Astrocyte (in vitro differentiated cells and primary cell): ENCODE measurements at regions not wholly inside any gene's neighbourhood (a gene's known extent, or its start where the extent isn't known, plus 50 kb on each side); places are given as distances from the start of the nearest gene placed in this dataset.

ENCODE experiments used
- DNase-seq: peaks from one replicate; pipeline ENCODE4 v3.0.0-alpha.2; 2010; ENCODE audit warnings: low read depth
- FAIRE-seq: peaks from 2 replicates; lab custom pipeline; 2011; peaks lifted over from hg19 to GRCh38; lab: Jason Lieb, UNC
- H2AFZ ChIP-seq: 2 replicates; pipeline ENCODE4 v1.6.0; 2012; ENCODE audit warnings: low read depth, low read length, inconsistent platforms
- H3K27ac ChIP-seq: 2 replicates; pipeline ENCODE4 v1.5.1; 2011; ENCODE audit warnings: low read depth, low read length, inconsistent platforms
- H3K27me3 ChIP-seq: 2 replicates; pipeline ENCODE4 v1.6.0; 2011; ENCODE audit warnings: low read length, inconsistent platforms; ENCODE audit not compliant: insufficient read depth
- H3K36me3 ChIP-seq: 2 replicates; pipeline ENCODE4 v1.5.1; 2011; ENCODE audit warnings: low read length, inconsistent platforms; ENCODE audit not compliant: insufficient read depth
- H3K4me1 ChIP-seq: 2 replicates; pipeline ENCODE4 v1.5.1; 2011; ENCODE audit warnings: low read length, inconsistent platforms; ENCODE audit not compliant: insufficient read depth
- H3K4me2 ChIP-seq: 2 replicates; pipeline ENCODE4 v1.6.0; 2012; ENCODE audit warnings: low read length, inconsistent platforms
- H3K4me3 ChIP-seq: 2 replicates; pipeline ENCODE4 v1.5.1; 2011; ENCODE audit warnings: low read depth, mild to moderate bottlenecking, low read length, inconsistent platforms; ENCODE audit not compliant: insufficient read depth
- H3K79me2 ChIP-seq: 2 replicates; pipeline ENCODE4 v1.6.0; 2012; ENCODE audit warnings: mild to moderate bottlenecking, low read length, inconsistent platforms; ENCODE audit not compliant: insufficient read depth
- H3K9ac ChIP-seq: 2 replicates; pipeline ENCODE4 v1.6.0; 2012; ENCODE audit warnings: mild to moderate bottlenecking, low read length, inconsistent platforms
- H3K9me3 ChIP-seq: 2 replicates; pipeline ENCODE4 v1.5.1; 2012; ENCODE audit warnings: low read depth, mild to moderate bottlenecking, low read length, inconsistent platforms; ENCODE audit not compliant: insufficient read depth
- H4K20me1 ChIP-seq: 2 replicates; pipeline ENCODE4 v1.6.0; 2012; ENCODE audit warnings: low read length, inconsistent platforms; ENCODE audit not compliant: insufficient read depth
- H3K27ac Mint-ChIP-seq: one replicate; pipeline ENCODE4 v1.8.0; 2021; ENCODE audit warnings: mild to moderate bottlenecking, mixed read lengths; ENCODE audit not compliant: unreplicated experiment
- H3K27me3 Mint-ChIP-seq: one replicate; pipeline ENCODE4 v1.8.0; 2021; ENCODE audit warnings: low read depth, mixed read lengths; ENCODE audit not compliant: unreplicated experiment
- H3K36me3 Mint-ChIP-seq: one replicate; pipeline ENCODE4 v1.8.0; 2021; ENCODE audit warnings: low read depth, mixed read lengths; ENCODE audit not compliant: unreplicated experiment
- H3K4me1 Mint-ChIP-seq: one replicate; pipeline ENCODE4 v1.8.0; 2021; ENCODE audit warnings: low read depth, mixed read lengths; ENCODE audit not compliant: unreplicated experiment
- H3K4me3 Mint-ChIP-seq: one replicate; pipeline ENCODE4 v1.8.0; 2021; ENCODE audit warnings: mild to moderate bottlenecking, moderate library complexity, mixed read lengths; ENCODE audit not compliant: unreplicated experiment
- H3K9me3 Mint-ChIP-seq: one replicate; pipeline ENCODE4 v1.8.0; 2021; ENCODE audit warnings: mild to moderate bottlenecking, mixed read lengths; ENCODE audit not compliant: unreplicated experiment
- EZH2 ChIP-seq: IDR thresholded peaks from 2 replicates; pipeline ENCODE4 v1.6.1; 2012; ENCODE audit warnings: mild to moderate bottlenecking, low read length, inconsistent platforms; ENCODE audit not compliant: insufficient read depth
- TF ChIP-seq, protein P1 (sequence below): IDR thresholded peaks from 2 replicates; pipeline ENCODE4 v1.5.1; 2011; ENCODE audit warnings: low read depth, mild to moderate bottlenecking, inconsistent platforms, low read length, moderate library complexity; ENCODE audit not compliant: insufficient read depth

DNA sequence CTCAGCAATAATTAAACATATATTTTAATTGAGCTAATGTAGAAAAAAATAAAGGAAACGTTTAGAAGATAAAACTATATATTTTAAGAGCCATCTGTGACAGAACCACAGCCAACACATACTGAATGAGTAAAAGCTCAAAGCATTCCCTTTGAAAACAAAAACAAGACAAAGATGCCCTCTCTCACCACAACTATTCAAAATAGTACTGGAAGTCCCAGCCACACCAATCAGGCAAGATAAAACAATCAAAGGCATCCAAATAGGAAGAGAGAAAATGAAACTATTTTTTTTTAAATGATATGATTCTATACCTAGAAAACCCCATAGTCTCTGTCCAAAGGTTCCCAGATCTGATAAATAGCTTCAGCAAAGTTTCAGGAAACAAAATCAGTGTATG, 262.0 kb downstream of the HTR1A start:
- Histone ChIP-seq H3K27ac (no peak overlapping the region), H3K4me3 (no peak overlapping the region), H3K79me2 (no peaks in the 10 kb centered on the region), H3K36me3 (no peaks in the 10 kb centered on the region), H3K4me2 (no peak overlapping the region), H3K27me3 (no peaks in the 10 kb centered on the region), H2AFZ (no peak overlapping the region), H4K20me1 (no peaks in the 10 kb centered on the region), H3K9ac (no peak overlapping the region), H3K4me1 (no peaks in the 10 kb centered on the region), H3K9me3 (no peaks in the 10 kb centered on the region)
- no peaks in the 10 kb centered on the region for H3K36me3 Mint-ChIP-seq
- H3K9me3 Mint-ChIP-seq = peaks cover 2% of the 10 kb centered on the region
- TF ChIP-seq EZH2 = no peak
- TF ChIP-seq, protein P1, sequence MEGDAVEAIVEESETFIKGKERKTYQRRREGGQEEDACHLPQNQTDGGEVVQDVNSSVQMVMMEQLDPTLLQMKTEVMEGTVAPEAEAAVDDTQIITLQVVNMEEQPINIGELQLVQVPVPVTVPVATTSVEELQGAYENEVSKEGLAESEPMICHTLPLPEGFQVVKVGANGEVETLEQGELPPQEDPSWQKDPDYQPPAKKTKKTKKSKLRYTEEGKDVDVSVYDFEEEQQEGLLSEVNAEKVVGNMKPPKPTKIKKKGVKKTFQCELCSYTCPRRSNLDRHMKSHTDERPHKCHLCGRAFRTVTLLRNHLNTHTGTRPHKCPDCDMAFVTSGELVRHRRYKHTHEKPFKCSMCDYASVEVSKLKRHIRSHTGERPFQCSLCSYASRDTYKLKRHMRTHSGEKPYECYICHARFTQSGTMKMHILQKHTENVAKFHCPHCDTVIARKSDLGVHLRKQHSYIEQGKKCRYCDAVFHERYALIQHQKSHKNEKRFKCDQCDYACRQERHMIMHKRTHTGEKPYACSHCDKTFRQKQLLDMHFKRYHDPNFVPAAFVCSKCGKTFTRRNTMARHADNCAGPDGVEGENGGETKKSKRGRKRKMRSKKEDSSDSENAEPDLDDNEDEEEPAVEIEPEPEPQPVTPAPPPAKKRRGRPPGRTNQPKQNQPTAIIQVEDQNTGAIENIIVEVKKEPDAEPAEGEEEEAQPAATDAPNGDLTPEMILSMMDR = no peak
- H3K27ac Mint-ChIP-seq = no peak overlapping the region
- no peak for FAIRE-seq
- no peak for DNase-seq
- H3K27me3 Mint-ChIP-seq = no peaks in the 10 kb centered on the region
- H3K4me1 Mint-ChIP-seq = peaks cover 5% of the 10 kb centered on the region
- H3K4me3 Mint-ChIP-seq = no peak overlapping the region

DNA sequence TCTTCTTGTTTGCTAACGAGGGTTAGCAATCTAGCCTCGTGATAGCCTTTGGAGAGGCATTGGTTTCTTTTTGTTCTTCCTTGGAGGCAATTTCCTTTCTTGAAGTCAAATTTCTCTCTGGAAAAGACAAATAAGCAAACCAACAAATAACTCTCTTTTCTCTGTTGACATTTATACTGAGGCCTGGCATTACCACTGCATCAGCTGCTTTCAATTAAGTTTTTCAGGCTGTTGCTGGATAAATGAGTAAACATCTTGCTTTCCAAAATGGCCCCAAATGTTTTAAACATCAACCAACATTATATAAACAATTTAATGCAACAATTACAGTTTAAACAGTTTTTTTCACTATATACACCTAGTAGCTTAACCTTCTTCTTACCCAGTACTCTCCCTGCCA, 264.4 kb downstream of the HTR1A start:
- Histone ChIP-seq H3K36me3 (no peaks in the 10 kb centered on the region), H3K79me2 (no peaks in the 10 kb centered on the region), H3K27ac (no peak overlapping the region), H3K4me1 (no peaks in the 10 kb centered on the region), H3K9me3 (no peaks in the 10 kb centered on the region), H3K4me2 (no peak overlapping the region), H4K20me1 (no peaks in the 10 kb centered on the region), H2AFZ (no peak overlapping the region), H3K27me3 (no peaks in the 10 kb centered on the region), H3K4me3 (no peak overlapping the region), H3K9ac (no peak overlapping the region)
- H3K4me3 Mint-ChIP-seq = no peak overlapping the region
- H3K36me3 Mint-ChIP-seq = no peaks in the 10 kb centered on the region
- no peak overlapping the region for H3K27ac Mint-ChIP-seq
- peaks cover 5% of the 10 kb centered on the region for H3K4me1 Mint-ChIP-seq
- no peaks in the 10 kb centered on the region for H3K27me3 Mint-ChIP-seq
- DNase-seq = no peak
- FAIRE-seq = no peak
- TF ChIP-seq, protein P1 = no peak
- no peak for TF ChIP-seq EZH2
- peaks cover 2% of the 10 kb centered on the region for H3K9me3 Mint-ChIP-seq

DNA sequence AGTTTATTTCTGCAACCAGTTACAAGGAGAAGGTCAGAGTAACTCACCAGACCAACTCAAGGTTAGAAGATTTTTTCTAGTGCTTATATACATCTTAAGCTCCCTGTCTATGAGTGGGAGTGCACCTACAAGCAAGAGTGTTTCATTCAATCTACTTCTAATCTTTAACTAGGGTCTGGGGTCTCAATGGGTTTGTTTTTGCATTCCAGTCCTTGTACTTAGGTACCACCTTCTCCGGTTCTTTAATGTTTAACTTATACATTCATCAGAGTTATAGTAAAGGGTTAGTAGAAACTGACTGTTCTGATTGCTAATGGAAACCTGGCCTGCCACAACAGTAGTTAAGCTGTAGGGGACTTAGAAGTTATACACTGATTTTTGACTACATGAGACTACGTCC, 271.7 kb downstream of the HTR1A start:
- no peaks in the 10 kb centered on the region for H3K9me3 ChIP-seq
- H3K36me3 ChIP-seq = no peaks in the 10 kb centered on the region
- H3K4me3 Mint-ChIP-seq = no peak overlapping the region
- no peak overlapping the region for H2AFZ ChIP-seq
- no peaks in the 10 kb centered on the region for H3K27me3 Mint-ChIP-seq
- no peak overlapping the region for H3K9ac ChIP-seq
- H3K79me2 ChIP-seq = no peaks in the 10 kb centered on the region
- H3K4me1 ChIP-seq = no peaks in the 10 kb centered on the region
- no peaks in the 10 kb centered on the region for H3K4me1 Mint-ChIP-seq
- TF ChIP-seq, protein P1 = no peak
- no peak for TF ChIP-seq EZH2
- H3K36me3 Mint-ChIP-seq = no peaks in the 10 kb centered on the region
- no peak for FAIRE-seq
- no peak overlapping the region for H3K4me3 ChIP-seq
- H4K20me1 ChIP-seq = no peaks in the 10 kb centered on the region
- no peaks in the 10 kb centered on the region for H3K9me3 Mint-ChIP-seq
- DNase-seq = no peak
- no peaks in the 10 kb centered on the region for H3K27me3 ChIP-seq
- no peak overlapping the region for H3K4me2 ChIP-seq
- H3K27ac ChIP-seq = no peak overlapping the region
- H3K27ac Mint-ChIP-seq = no peak overlapping the region
